HG03520 (cell line): ENCODE measurements at regions not wholly inside any gene's neighbourhood (a gene's known extent, or its start where the extent isn't known, plus 50 kb on each side); places are given as distances from the start of the nearest gene placed in this dataset.
A peak's percentile ranks its signal among the peaks of the same experiment; 100 is the strongest.

ENCODE experiments used
- ATAC-seq: cut with Tn5 transposase; IDR thresholded peaks from one replicate; pipeline ENCODE4 v1.9.1; 2021; ENCODE audit warnings: mild to moderate bottlenecking, moderate library complexity; ENCODE audit not compliant: unreplicated experiment

DNA sequence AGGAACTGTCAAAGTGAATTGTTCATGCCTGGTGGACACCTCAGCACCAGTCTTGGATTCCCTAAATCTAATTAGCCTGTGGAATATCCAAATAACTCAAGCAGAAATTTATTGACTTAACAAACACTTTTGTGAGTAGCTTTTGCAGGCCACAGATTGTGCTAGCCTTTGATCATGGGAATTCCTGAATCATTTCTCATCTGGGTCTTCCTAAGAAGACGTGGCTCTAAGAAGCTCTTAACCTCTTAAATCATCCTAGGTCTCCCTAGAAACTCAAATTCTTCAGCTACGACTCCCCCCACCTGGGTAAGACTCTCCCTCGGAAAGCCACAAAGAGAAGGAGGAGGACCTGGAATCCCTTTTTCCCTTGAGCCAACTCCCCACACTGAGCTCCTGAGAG lies 53.8 kb upstream of the PSEN2 start:
- ATAC-seq = no peak

DNA sequence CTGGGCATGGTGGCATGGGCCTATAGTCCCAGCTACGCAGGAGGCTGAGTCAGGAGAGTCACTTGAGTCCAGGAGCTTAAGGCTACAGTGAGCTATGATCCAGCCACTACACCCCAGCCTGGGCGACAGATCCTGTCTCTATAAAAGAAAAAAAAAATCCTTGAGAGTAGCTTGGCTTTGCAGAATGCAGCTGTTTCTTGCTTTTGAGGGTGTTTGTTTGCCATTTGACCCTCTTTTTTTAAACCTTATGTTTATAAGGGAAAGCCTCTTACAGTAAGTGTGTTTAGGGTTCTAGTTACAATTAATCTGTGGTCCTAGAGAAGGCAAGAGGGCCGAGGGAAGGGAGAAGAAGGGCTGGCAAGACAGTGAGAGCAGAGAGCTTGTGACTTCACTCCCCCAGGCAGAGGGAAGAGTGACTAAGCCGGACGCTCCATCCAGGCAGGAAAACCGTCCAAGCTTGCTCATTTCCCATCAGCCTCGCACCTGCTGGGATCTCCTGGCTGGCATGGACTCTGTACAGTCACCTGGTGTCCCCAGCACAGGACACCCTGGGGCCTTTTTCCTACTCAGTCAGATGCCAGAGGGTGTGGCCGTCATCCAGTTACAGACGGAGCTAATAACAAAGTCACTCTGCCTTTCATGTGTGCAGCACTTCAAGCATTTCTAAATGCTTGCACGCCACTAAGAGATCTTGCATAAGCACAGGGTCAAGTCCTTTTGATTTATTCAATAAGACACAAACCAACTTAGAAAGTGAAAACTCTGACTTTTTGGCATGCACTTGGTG lies 55.5 kb upstream of the PSEN2 start:
- ATAC-seq = no peak

DNA sequence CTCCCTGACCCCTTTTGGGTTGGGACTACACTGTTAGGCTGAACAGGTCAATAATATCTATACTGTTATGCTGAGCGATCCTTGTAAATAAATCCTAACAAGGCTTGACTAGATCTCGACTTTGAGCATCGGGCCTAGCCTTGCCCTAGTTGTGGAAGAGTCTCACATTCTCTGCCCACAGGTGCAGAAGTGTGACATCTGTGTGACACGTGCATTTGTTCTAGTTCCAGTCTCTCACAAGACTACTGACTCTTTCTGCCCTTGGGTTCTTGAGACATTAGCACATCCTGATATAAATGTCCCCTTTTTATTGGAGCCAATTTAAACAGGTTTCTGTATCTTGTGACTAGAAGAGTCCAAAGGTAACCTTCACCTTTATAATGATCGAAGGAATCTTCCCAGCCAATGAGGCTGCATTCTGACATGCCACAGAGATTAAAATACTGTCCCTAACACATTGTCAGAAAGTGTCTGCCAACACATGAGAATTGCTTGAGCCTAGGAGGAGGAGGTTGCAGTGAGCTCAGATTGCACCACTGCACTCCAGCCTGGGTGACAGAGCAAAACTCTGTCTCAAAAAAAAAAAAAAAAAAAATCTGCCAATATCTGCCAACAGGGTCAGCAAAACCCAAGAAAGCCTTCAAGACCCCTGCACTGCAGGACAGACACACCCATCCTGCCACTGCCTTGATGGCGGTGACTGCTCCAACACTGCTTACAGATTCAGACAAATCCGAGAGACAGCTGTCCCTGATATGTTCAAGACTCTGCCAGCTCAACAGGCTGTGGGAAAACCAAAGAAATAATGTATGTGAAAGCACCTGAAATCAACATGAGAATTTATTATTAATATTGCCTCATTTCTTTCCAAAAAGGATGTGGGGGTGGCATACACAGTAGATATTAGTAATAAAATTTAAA lies 56.5 kb upstream of the PSEN2 start:
- no peak for ATAC-seq

DNA sequence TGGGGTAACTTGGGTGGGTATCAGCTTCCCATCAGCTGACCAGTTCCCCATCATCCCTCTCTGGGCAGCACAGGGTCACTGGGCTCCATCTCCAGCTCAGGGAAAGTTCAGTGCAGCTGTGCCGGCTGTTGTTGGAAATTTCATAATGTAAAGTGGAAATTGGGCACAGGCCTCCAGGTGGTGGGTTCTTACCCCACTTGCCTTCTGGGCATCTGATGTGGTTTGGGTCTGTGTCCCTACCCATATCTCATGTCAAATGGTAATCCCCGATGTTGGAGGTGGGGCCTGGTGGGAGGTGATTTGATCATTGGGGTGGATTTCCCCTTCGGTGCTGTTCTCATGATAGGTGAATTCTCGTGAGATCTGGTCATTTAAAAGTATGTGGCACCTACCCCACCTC lies 59.7 kb upstream of the PSEN2 start:
- ATAC-seq = no peak

DNA sequence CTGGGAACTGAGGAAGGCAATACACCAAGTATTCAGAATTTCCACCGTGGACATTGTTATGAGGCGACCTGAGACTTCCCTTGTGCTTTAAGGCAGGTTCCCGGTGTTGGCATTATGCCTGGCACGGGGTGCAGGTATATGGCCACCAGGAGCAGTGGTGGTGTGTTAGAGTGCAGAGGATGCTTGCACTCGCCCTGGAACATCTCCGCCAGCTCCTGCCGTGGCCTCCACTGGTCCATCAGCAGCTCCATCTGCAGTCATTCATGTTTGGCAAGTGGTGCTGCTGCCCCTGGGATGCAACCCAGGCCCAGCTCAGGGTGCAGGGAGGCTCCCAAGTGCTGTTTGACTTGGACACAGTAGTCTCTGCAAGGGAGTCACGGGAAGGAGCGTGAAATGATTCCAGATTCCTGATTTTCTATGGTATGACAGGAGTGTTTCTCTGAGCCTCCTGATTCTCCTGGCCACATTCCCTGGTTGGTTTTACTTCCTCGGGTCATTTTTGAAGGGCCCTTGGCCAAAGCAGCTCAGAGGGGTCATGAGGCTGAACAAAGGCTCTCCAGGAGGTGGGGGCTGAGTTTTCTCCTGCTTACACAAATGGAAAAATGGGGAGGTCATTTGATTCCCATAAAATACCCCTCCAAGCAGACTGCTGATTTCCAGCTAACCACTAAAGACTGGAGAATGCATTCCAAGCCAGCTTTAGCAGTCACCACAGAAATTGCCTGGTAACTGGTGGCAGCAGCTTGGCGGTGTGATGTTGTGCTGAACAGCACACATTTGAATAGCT lies 60.4 kb upstream of the PSEN2 start:
- no peak for ATAC-seq

DNA sequence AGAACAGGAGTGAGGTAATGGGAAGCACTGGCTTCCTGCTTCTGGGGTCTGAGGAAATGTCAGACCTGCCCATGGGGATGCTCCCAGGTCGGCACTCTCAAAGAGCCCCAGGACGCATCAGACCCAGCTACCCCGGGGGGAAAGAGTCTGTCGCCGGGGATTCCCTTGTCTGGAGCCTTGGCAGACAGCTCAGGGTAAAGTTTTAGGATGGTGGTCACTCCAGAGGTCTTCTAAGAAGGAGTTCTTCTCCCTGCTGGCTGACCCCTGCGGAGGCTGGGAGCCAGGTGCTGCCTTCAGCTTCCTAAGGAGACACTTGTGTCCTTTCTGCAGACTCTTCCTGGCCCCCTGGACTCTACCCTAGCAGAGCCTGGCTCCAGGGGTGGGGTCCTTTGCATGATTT lies 61.9 kb upstream of the PSEN2 start:
- ATAC-seq = no peak

DNA sequence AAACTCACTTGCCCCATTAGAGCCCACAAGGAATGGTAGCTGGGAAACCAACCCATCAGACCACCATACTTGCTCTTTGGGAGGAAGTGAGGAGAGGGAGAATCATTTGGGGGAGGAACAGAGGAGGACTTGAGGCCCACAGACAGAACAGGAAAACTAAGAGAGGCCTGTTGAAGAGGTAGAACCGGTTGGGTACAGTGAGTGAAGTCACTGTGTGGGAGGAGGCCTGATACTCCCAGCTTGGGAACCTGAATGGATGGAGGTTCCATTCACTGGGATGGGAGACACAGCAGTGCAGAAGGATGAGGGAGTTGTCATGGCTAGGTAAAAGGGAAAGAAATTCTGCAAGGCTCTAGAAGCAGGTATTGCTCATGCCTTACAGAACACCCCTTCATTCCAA lies 63.4 kb upstream of the PSEN2 start:
- no peak for ATAC-seq

DNA sequence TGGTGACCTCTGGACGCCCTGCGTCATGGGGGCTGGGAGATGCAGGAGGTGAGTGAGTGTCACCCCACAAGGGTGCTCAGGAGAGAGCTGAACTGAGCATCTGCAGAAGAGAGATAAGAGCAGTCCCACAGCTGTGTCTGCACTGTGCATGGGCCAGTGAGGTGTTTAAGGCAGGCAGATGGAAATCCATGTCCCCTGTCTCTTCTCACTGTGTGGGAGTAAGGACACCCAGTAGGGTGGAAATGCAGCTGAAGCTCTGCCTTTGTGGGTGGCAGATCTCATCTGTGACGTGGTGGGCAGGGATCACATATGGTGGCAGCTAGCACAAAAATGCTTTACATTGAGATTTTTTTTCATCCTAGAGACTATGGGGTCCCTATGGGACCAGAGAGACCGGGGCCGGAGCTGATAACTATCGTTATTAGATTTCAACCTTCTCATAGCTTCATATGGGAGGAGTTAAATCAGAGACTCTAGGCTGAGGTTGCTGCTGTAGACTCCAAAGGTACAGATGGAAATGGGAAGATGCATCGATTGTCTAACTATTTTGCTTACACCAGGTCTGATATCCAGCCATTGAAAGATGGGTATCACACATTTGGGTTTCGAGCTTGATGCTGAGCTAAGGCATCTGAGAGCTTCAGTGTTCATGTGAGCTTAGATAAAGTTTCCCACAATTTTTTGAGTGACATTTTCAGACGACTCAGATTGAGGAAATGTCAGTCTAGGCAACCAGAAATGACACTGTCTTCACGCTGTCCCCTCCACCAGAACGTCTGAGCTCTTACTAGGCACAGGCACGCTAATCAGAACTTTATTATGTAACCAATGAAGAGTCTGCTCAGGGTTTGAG lies 65.3 kb upstream of the PSEN2 start:
- no peak for ATAC-seq

DNA sequence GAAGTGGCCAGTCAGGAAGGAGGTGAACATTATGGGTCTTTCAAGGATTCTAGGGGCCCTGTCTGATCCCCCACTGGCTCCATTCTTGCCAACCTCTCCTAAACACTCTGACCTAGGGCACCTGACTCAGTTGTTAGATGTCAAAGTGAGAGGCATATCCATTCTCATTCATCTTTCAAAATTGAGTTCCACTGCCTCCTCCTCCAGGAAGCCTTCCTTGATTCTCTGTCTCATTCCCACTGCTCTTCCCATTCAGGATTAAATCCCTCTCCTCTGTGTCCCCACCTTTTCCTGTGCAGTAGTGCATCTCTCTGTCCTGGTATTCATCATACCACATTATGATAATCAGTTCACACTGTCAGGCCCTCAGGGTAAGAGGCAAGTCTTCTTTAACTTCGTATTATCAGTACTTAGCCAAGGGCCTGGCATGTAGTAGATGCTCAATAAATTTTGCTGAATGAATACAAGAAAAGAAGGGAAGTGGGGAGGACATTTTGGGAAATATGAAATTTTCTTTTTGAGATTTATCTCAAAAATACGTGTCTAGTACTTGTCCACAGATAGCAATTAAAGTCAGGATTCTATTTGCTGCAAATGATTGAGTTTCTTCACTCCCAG lies 61.8 kb upstream of the ITPKB start:
- ATAC-seq = no peak

DNA sequence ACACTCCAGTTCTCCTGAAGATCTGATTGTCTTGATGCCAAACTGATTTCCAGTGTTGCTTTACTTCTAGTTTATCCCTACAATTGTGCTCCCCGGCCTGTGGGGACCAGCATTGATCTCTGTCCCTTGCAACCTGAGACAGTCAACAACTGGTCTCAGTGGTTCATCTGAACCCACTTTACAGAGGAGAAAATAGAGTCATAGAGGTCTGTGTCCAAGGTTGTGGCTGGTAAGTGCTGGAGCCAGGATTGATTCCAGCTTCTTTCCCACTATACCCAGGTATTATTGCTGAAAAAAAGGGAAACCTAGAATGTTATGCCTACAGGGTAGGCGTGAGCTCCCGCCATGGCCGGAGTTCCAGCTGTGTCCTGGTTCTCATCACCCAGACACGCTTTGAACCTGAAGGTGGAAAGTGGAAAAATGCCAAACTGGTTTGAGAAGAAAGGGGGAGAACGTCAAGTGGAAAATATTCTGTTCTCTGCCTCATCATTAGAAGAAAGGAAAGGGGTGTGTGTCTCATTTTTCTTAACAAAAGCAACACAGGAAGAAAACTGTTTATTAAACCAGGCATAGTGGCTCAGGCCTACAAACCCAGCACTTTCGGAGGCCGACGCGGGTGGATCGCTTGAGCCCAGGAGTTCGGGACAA lies 60.7 kb upstream of the ITPKB start:
- no peak for ATAC-seq

DNA sequence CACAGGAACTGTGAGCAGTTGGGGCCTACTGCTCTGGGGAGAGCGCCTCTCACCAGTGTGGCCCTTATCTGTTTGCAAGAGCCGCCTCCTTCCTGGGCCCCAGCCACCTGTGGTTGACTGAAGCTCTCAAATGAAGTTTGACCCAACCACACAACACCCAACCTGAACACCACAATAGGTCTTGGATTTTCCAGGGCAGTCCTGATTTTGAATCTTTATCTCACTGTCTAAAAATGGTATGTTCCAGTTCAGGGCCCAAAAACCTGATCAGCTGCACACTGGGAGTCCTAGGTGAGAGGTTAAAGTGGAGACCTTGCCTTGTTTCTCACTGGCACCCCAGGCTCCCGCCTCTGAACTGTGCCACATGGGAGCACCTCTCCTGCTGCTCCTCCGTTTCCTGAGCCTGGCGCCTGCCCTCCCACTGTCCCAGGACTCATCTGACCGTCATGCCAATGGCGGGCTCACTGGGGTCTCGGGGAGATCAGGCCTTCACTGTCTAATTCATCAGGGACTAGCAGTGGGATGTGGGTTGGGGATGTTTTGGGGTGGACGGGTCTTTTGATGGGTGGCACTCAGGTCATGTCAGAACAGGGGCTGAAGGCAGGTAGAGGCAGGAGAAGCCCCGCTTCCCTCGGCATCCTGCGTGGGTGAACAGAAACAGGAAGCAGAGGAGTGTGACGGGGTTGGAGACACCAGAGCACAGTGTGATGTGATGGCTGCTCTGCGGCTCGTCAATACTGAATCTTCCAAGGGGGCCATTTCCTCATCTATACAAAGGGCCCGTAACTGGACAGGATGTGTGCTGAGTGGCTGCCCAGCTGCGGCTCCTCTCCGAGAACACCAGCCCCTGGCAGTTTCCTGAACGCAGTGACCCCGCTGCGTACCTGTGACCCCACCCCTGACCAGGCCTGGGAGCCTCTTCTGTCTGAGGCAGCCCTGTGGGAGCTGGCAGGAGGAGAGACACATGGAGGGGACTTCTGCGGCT lies 59.6 kb upstream of the ITPKB start:
- peak; percentile 64 for ATAC-seq

DNA sequence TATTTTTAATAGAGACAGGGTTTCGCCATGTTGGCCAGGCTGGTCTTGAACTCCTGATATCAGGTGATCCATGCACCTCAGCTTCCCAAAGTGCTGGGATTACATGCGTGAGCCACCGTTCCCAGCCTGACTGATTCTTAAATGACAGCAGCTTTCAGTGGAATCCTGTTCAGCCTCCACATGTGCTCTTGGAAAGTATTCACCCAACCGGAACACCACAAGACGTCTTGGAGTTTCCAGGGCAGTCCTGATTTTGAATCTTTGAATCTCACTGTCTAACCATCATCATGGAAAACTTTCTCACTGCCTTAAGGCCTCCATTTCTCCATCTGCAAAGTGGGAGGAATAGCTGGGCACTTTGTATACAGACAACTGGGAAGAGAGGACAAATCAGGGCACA lies 58.1 kb upstream of the ITPKB start:
- ATAC-seq = no peak

DNA sequence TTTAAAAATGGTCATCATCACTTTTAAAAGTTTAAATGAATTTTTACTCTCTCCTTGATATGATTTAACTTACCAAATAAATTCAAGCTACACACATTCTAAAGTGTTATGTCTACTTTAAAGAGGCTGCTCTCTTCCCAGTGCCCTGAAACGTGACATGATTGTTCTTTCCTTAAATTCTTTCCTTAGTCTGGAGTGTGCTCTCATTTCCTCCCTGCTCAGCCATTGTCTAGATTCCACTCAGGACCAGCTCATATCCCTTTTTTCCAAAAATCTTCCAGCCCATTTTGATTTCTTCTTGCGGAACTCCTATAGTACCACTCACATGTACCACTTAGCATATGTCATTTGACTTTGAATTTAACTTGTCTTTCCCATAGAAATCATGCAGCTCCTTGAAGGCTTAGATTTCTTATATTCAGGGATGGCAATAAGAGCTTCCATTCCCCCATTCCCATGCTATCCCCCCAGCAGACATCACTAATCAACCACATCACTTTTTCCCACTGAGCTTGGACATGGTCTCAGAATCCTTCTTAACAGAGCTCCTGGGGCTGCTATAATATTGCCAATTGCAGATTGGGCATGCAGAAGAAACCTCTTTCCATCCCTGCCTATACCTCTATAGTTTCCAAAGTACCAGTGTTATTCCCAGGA lies 54.7 kb upstream of the ITPKB start:
- ATAC-seq = no peak

DNA sequence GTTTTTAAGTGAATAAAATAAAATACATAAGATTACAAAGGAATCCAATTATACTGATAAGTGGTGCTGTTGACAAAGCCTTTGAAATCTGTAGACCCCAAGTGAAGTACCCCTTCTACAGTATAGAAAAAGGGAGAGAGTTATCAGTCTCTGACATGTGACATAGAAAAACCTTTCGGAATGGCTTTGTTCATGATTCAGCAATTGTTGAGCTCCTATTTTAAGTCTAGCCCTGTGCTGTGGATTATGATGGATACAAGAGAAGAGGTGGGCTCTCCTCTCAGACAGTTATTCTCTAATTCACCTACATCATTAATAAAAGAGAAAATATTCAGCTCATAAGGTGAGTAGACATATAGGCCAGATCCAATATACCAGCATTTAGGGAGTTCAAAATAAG lies 53.3 kb upstream of the ITPKB start:
- no peak for ATAC-seq

DNA sequence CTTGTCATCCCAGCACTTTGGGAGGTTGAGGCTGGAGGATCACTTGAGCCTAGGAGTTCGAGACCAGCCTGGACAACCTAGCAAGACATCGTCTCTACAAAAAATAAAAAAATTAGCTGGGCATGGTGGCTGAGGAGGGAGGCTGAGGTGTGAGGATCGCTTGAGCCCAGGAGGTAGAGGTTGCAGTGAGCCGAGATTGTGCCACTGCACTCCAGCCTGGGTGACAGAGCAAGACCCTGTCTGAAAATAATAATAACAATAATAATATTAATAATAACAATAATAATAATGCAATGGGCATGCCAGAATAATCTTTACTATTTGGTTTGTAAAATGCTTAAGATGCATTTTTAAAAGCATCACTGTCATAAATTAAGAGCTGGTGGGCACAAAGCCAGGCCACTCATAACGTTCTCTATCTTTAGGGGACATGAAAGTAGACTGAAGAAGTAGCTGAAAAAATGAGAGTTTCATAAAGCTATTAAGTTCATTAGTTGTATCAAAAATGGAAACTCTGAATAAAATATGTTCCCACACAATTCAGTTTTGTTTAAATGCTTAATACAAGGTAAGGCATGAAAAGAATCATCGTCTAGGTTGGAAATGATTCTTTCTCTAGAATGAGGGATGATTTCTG lies 51.6 kb upstream of the ITPKB start:
- ATAC-seq = no peak

DNA sequence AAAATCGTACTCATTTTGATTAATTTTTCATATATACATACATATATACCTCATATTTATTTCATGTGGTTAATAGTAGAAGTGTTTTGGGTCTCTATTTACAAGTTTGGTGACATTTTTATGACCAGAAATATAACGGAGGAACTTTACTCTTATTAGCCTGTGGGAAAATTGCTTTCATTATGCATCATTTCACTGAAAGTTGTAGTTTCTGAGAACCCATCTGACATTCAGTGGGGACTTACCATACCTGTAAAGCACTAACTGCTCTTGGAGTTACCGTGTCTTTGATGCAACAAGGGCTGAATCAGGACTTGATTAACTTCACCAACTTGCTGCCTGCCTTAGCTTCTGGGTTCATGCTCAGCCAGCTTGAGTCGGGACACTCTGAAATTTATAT lies 49.9 kb upstream of the ITPKB start:
- ATAC-seq = no peak
